K562 (cell line): ENCODE measurements at regions not wholly inside any gene's neighbourhood (a gene's known extent, or its start where the extent isn't known, plus 50 kb on each side); places are given as distances from the start of the nearest gene placed in this dataset.

Experiments used
- ASH1L ChIP-seq: fragments of 450-650 bp; IDR thresholded peaks from 2 replicates; pipeline ENCODE4 v1.6.1; 2018; ENCODE audit warnings: borderline replicate concordance, mild to moderate bottlenecking, low read depth; ENCODE audit not compliant: partially characterized antibody
- BHLHE40 ChIP-seq: IDR thresholded peaks from 2 replicates; pipeline ENCODE4 v1.6.1; 2011; ENCODE audit warnings: low read length, improper control_type of control experiment
- BRD9 ChIP-seq: fragments of 450-650 bp; IDR thresholded peaks from 2 replicates; pipeline ENCODE4 v1.6.1; 2018; ENCODE audit warnings: low read depth; ENCODE audit not compliant: partially characterized antibody
- CBFB ChIP-seq: sonication (generic); formaldehyde crosslinking; IDR thresholded peaks from 2 replicates; pipeline ENCODE4 v1.4.0; 2020; ENCODE audit warnings: mild to moderate bottlenecking, missing genetic modification reagents
- CBX8 ChIP-seq: fragments of 200-600 bp; sonication (generic); IDR thresholded peaks from 2 replicates; pipeline ENCODE4 v1.6.1; 2012; ENCODE audit warnings: borderline replicate concordance, mixed run types, low read depth, mild to moderate bottlenecking, moderate library complexity, mixed read lengths, low read length, control low read depth, inconsistent platforms; ENCODE audit not compliant: poor library complexity, severe bottlenecking; ENCODE audit errors: extremely low read depth
- FOS ChIP-seq: IDR thresholded peaks from 3 replicates; pipeline ENCODE4 v1.6.1; 2011; ENCODE audit not compliant: insufficient read length; ENCODE audit errors: extremely low read depth
- GTF2E2 ChIP-seq: fragments of 200-800 bp; sonication (Bioruptor generic); IDR thresholded peaks from 2 replicates; pipeline ENCODE4 v1.6.1; 2016; ENCODE audit warnings: missing genetic modification characterization, missing compliant biosample characterization
- HCFC1 ChIP-seq: IDR thresholded peaks from 2 replicates; pipeline ENCODE4 v1.6.1; 2012; ENCODE audit warnings: low read depth, low read length, improper control_type of control experiment
- HDAC6 ChIP-seq: IDR thresholded peaks from 2 replicates; pipeline ENCODE4 v1.6.1; 2012; ENCODE audit warnings: low read depth, mild to moderate bottlenecking, control low read depth, inconsistent platforms, low read length, moderate library complexity
- KAT8 ChIP-seq: fragments of 450-650 bp; IDR thresholded peaks from 2 replicates; pipeline ENCODE4 v1.6.1; 2016; ENCODE audit warnings: low read depth, mild to moderate bottlenecking
- KDM4B ChIP-seq, 2 experiments: fragments of 450-650 bp in 1 of 2; sonication (generic) in 1 of 2; IDR thresholded peaks; 2 replicates each; pipeline ENCODE4 v1.6.1; 2016 to 2017; ENCODE audit warnings: borderline replicate concordance in 2 of 2, antibody characterized with exemption in 1 of 2, low read depth in 1 of 2, mild to moderate bottlenecking in 1 of 2
- KLF10 ChIP-seq: fragments of 250-450 bp; sonication (Bioruptor Pico); IDR thresholded peaks from 2 replicates; pipeline ENCODE4 v1.6.1; 2021; ENCODE audit warnings: matching md5 sums
- MIER1 ChIP-seq: fragments of 450-650 bp; IDR thresholded peaks from 2 replicates; pipeline ENCODE4 v1.6.1; 2016; ENCODE audit warnings: antibody characterized with exemption, mild to moderate bottlenecking, low read depth
- PTBP1 ChIP-seq: fragments of 200-400 bp; formaldehyde crosslinking; IDR thresholded peaks from 2 replicates; pipeline ENCODE4 v1.6.1; 2017; ENCODE audit warnings: low read depth, low read length
- SRSF3 ChIP-seq: fragments of 200-400 bp; formaldehyde crosslinking; IDR thresholded peaks from 2 replicates; pipeline ENCODE4 v1.6.1; 2016; ENCODE audit warnings: mild to moderate bottlenecking, low read length, moderate library complexity; ENCODE audit not compliant: insufficient read depth
- STAT5B ChIP-seq: fragments of 250-450 bp; sonication (Bioruptor Pico); IDR thresholded peaks from 2 replicates; pipeline ENCODE4 v1.8.0; 2021; ENCODE audit warnings: mild to moderate bottlenecking, inconsistent platforms
- TARDBP ChIP-seq: fragments of 450-650 bp; IDR thresholded peaks from 2 replicates; pipeline ENCODE4 v1.6.1; 2016
- TBL1XR1 ChIP-seq, 2 experiments: IDR thresholded peaks; 2 replicates each; pipeline ENCODE4 v1.6.1; 2012; ENCODE audit warnings: improper control_type of control experiment in 2 of 2, low read length in 2 of 2, mild to moderate bottlenecking in 1 of 2
- TCF7L2 ChIP-seq: fragments of 150-350 bp; IDR thresholded peaks from 2 replicates; pipeline ENCODE4 v1.6.1; 2016; ENCODE audit warnings: low read depth, mild to moderate bottlenecking, low read length, moderate library complexity
- TEAD1 ChIP-seq, 2 experiments: fragments of 450-650 bp in 1 of 2; sonication (generic) in 1 of 2; formaldehyde crosslinking; IDR thresholded peaks; 2 replicates each; pipeline versions ENCODE4 v1.4.0 to v1.8.0; 2020 to 2022; ENCODE audit warnings: mild to moderate bottlenecking in 2 of 2, missing genetic modification reagents in 1 of 2
- U2AF2 ChIP-seq: fragments of 200-400 bp; formaldehyde crosslinking; optimal IDR thresholded peaks from 2 replicates; pipeline ENCODE3; 2017; ENCODE audit warnings: low read depth, mild to moderate bottlenecking, low read length
- ZNF197 ChIP-seq: fragments of 200-800 bp; sonication (Bioruptor generic); IDR thresholded peaks from 2 replicates; pipeline ENCODE4 v1.6.1; 2016; ENCODE audit warnings: low read depth, missing genetic modification characterization, missing compliant biosample characterization
- ZNF766 ChIP-seq: fragments of 200-800 bp; sonication (Bioruptor generic); conservative IDR thresholded peaks from 2 replicates; pipeline ENCODE4 v1.6.1; 2016; ENCODE audit warnings: missing genetic modification characterization, missing compliant biosample characterization
- TF ChIP-seq, protein P1 (sequence below): sonication (generic); formaldehyde crosslinking; IDR thresholded peaks from 2 replicates; pipeline ENCODE4 v1.8.0; 2023; ENCODE audit warnings: mild to moderate bottlenecking, missing genetic modification reagents
- TF ChIP-seq, protein P2 (sequence below): sonication (generic); formaldehyde crosslinking; IDR thresholded peaks from 2 replicates; pipeline ENCODE4 v1.8.0; 2022; ENCODE audit warnings: mild to moderate bottlenecking, missing genetic modification reagents
- TF ChIP-seq, protein P3 (sequence below): fragments of 250-450 bp; sonication (Bioruptor Pico); IDR thresholded peaks from 2 replicates; pipeline ENCODE4 v1.8.0; 2022; ENCODE audit warnings: inconsistent platforms, mild to moderate bottlenecking, moderate library complexity, borderline replicate concordance

DNA sequence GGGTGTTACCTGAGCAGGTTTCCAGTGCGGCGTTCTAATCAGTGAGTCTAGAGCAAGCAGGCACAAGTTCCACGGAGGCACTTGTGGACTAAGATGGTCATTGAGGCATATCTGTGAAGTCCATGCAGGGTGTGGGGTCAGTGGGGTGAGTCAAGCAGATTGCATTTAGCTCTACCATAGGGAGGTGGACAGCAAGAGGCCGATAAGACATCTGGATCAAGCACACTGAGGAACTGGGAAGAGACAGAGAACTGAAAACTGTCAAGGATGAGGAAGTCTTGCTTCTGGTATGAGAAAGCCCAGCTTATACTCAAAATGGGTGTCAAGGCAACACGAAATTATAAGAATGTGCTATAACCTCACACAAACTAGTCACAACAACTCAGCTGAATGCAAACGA lies 61.2 kb upstream of the SLC39A10 start (continued):
- no peak for TF ChIP-seq ASH1L
- TF ChIP-seq STAT5B (CRISPR knock-in tag), result no peak
- TF ChIP-seq GTF2E2 (tag), result no peak
- no peak for TF ChIP-seq PTBP1
- peak; percentile 38 for TF ChIP-seq BRD9
- no peak for TF ChIP-seq TCF7L2
- TF ChIP-seq BHLHE40, result peak; percentile 55; the same call in 1 of the 2 replicates
- no peak for TF ChIP-seq ZNF197 (CRISPR knock-in tag)
- TF ChIP-seq U2AF2, result no peak
- TF ChIP-seq, protein P1, sequence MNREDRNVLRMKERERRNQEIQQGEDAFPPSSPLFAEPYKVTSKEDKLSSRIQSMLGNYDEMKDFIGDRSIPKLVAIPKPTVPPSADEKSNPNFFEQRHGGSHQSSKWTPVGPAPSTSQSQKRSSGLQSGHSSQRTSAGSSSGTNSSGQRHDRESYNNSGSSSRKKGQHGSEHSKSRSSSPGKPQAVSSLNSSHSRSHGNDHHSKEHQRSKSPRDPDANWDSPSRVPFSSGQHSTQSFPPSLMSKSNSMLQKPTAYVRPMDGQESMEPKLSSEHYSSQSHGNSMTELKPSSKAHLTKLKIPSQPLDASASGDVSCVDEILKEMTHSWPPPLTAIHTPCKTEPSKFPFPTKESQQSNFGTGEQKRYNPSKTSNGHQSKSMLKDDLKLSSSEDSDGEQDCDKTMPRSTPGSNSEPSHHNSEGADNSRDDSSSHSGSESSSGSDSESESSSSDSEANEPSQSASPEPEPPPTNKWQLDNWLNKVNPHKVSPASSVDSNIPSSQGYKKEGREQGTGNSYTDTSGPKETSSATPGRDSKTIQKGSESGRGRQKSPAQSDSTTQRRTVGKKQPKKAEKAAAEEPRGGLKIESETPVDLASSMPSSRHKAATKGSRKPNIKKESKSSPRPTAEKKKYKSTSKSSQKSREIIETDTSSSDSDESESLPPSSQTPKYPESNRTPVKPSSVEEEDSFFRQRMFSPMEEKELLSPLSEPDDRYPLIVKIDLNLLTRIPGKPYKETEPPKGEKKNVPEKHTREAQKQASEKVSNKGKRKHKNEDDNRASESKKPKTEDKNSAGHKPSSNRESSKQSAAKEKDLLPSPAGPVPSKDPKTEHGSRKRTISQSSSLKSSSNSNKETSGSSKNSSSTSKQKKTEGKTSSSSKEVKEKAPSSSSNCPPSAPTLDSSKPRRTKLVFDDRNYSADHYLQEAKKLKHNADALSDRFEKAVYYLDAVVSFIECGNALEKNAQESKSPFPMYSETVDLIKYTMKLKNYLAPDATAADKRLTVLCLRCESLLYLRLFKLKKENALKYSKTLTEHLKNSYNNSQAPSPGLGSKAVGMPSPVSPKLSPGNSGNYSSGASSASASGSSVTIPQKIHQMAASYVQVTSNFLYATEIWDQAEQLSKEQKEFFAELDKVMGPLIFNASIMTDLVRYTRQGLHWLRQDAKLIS (CRISPR knock-in tag), result no peak
- TF ChIP-seq ZNF766 (CRISPR knock-in tag), result 0 out of 2 replicates have a peak, but pooled peaks have one; percentile 47
- TF ChIP-seq CBX8, result no peak
- no peak for TF ChIP-seq KLF10 (CRISPR knock-in tag)
- peak; percentile 59; the same call in 1 of the 2 replicates for TF ChIP-seq TARDBP
- TF ChIP-seq, protein P2, sequence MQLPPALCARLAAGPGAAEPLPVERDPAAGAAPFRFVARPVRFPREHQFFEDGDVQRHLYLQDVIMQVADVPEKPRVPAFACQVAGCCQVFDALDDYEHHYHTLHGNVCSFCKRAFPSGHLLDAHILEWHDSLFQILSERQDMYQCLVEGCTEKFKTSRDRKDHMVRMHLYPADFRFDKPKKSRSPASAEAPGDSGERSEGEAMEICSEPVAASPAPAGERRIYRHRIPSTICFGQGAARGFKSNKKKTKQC (CRISPR knock-in tag), result no peak
- peak in 1 of 2 experiments; percentile 32; a peak in 1 of 4 replicates for TF ChIP-seq TEAD1 (CRISPR knock-in tag; IDR thresholded peaks at IDR 0.05)
- no peak; a peak in 1 of 4 replicates for TF ChIP-seq TBL1XR1 (IDR thresholded peaks at IDR 0.05; ENCODE audit: low read length in 2 of 2)
- TF ChIP-seq FOS, result no peak
- no peak for TF ChIP-seq SRSF3
- TF ChIP-seq MIER1, result 0 out of 2 replicates have a peak, but pooled peaks have one; percentile 50
- TF ChIP-seq CBFB (CRISPR knock-in tag), result no peak
- no peak for TF ChIP-seq KDM4B (IDR thresholded peaks at IDR 0.05; ENCODE audit: borderline replicate concordance in 2 of 2, low read depth in 1 of 2)
- TF ChIP-seq, protein P3, sequence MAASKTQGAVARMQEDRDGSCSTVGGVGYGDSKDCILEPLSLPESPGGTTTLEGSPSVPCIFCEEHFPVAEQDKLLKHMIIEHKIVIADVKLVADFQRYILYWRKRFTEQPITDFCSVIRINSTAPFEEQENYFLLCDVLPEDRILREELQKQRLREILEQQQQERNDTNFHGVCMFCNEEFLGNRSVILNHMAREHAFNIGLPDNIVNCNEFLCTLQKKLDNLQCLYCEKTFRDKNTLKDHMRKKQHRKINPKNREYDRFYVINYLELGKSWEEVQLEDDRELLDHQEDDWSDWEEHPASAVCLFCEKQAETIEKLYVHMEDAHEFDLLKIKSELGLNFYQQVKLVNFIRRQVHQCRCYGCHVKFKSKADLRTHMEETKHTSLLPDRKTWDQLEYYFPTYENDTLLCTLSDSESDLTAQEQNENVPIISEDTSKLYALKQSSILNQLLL (CRISPR knock-in tag), result no peak
- no peak for TF ChIP-seq HCFC1
- no peak for TF ChIP-seq KAT8
- TF ChIP-seq HDAC6, result no peak
